Type B pancreatic cell (in vitro differentiated cells): ENCODE measurements at regions not wholly inside any gene's neighbourhood (a gene's known extent, or its start where the extent isn't known, plus 50 kb on each side); places are given as distances from the start of the nearest gene placed in this dataset.
A peak's percentile ranks its signal among the peaks of the same experiment; 100 is the strongest.

Experiments
- DNase-seq: peaks from one replicate; pipeline ENCODE4 v3.0.0; 2021; ENCODE audit warnings: mixed read lengths; ENCODE audit not compliant: unreplicated experiment; ENCODE audit errors: extremely low spot score
- H3K27ac Mint-ChIP-seq: 2 replicates; pipeline ENCODE4 v1.8.0; 2021; ENCODE audit warnings: mild to moderate bottlenecking, mixed read lengths
- H3K27me3 Mint-ChIP-seq: 2 replicates; pipeline ENCODE4 v1.8.0; 2021; ENCODE audit warnings: mixed read lengths
- H3K36me3 Mint-ChIP-seq: 2 replicates; pipeline ENCODE4 v1.8.0; 2021; ENCODE audit warnings: mixed read lengths
- H3K4me1 Mint-ChIP-seq: one replicate; pipeline ENCODE4 v1.8.0; 2021; ENCODE audit warnings: mixed read lengths; ENCODE audit not compliant: unreplicated experiment
- H3K4me3 Mint-ChIP-seq: 2 replicates; pipeline ENCODE4 v1.8.0; 2021; ENCODE audit warnings: mild to moderate bottlenecking, mixed read lengths
- H3K9me3 Mint-ChIP-seq: 2 replicates; pipeline ENCODE4 v1.8.0; 2021; ENCODE audit warnings: mixed read lengths
- CTCF ChIP-seq: fragments of 200-600 bp; sonication (generic); conservative IDR thresholded peaks from 2 replicates; pipeline ENCODE4 v1.5.0; 2021; ENCODE audit warnings: antibody characterized with exemption, mild to moderate bottlenecking

GRCh38 chr11:119839476-119840133 lies 110.6 kb upstream of the NECTIN1 start:
- DNase-seq, result no peak

DNA sequence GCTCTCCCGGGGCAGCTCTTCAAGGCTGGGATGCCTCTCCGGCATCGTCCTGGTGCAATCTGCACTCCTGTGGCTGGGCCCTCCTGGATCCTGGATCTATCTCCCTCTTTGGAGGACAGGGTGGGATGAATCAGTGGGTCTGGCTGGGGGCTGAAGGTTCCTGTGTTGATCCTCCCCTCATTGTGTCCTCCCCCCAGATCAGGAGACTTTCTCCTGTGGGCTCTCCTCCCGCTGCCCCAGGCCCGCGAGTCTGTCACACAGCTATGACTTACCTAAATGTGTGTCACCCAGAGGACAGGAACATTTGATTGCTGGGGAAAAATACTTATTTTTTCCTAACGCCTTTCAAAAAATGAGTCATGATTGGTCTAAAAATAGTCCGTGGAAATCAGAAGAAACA lies 106.8 kb upstream of the NECTIN1 start:
- Mint-ChIP-seq H3K27ac (no peak overlapping the region), H3K4me3 (no peak overlapping the region), H3K9me3 (no peaks in the 10 kb centered on the region), H3K4me1 (peaks cover 15% of the 10 kb centered on the region), H3K36me3 (no peaks in the 10 kb centered on the region), H3K27me3 (peaks cover 22% of the 10 kb centered on the region)
- no peak for TF ChIP-seq CTCF
- DNase-seq, result no peak

More at GRCh38 chr11:119839476-119840133, 110.6 kb upstream of the NECTIN1 start:
- no peaks in the 10 kb centered on the region for H3K36me3 Mint-ChIP-seq
- no peak for TF ChIP-seq CTCF
- no peak overlapping the region for H3K4me3 Mint-ChIP-seq
- peaks cover 24% of the 10 kb centered on the region for H3K27me3 Mint-ChIP-seq
- peaks cover 7% of the 10 kb centered on the region for H3K4me1 Mint-ChIP-seq
- H3K9me3 Mint-ChIP-seq, result no peaks in the 10 kb centered on the region
- H3K27ac Mint-ChIP-seq, result no peak overlapping the region

- H3K4me3 Mint-ChIP-seq, result peak overlapping the region; percentile 62
- H3K36me3 Mint-ChIP-seq, result no peaks in the 10 kb centered on the region
- no peak for DNase-seq
- no peak for TF ChIP-seq CTCF
- H3K9me3 Mint-ChIP-seq, result no peaks in the 10 kb centered on the region
- H3K4me1 Mint-ChIP-seq, result peaks cover 8% of the 10 kb centered on the region
- peak overlapping the region; percentile 52 for H3K27ac Mint-ChIP-seq
- peaks cover 11% of the 10 kb centered on the region for H3K27me3 Mint-ChIP-seq
These were observed 103.4 kb upstream of the NECTIN1 start for GRCh38 chr11:119832202-119832935.

GRCh38 chr11:119831011-119831410 lies 102.0 kb upstream of the NECTIN1 start:
- H3K27me3 Mint-ChIP-seq, result peaks cover 14% of the 10 kb centered on the region
- H3K36me3 Mint-ChIP-seq, result no peaks in the 10 kb centered on the region
- H3K27ac Mint-ChIP-seq, result no peak overlapping the region
- H3K9me3 Mint-ChIP-seq, result no peaks in the 10 kb centered on the region
- H3K4me3 Mint-ChIP-seq, result no peak overlapping the region
- DNase-seq, result no peak
- H3K4me1 Mint-ChIP-seq, result peaks cover 8% of the 10 kb centered on the region
- no peak for TF ChIP-seq CTCF

DNA sequence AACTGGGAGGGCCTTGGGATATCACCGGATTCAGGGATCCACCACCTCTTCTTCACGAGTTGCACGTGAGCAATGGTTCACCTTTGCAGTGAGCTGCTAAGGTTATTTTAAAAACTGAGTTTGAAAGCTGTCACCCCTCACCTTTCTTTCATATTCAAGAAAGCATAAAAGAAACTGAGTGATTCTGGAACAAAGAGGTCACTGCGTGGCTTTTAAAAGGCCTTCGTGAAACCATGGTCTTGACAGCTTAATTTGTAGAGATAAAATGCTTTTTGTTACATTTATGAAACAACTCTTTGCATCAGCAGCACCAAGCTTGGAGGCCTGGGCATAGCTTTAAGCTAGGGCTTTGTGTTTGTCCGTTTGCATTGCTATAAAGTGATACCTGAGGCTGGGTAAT lies 101.4 kb upstream of the NECTIN1 start:
- Mint-ChIP-seq H3K27ac (no peak overlapping the region), H3K4me1 (peaks cover 8% of the 10 kb centered on the region), H3K36me3 (no peaks in the 10 kb centered on the region), H3K9me3 (no peaks in the 10 kb centered on the region), H3K27me3 (peaks cover 18% of the 10 kb centered on the region), H3K4me3 (no peak overlapping the region)
- TF ChIP-seq CTCF, result no peak
- DNase-seq, result no peak
